Globus pallidus (tissue), 1 donor: ENCODE measurements at regions not wholly inside any gene's neighbourhood (a gene's known extent, or its start where the extent isn't known, plus 50 kb on each side); places are given as distances from the start of the nearest gene placed in this dataset.

Experiments
- DNase-seq: peaks from one replicate; pipeline ENCODE4 v3.0.0-alpha.2; 2015; ENCODE audit warnings: low spot score

GRCh38 chr5:40037713-40038112 lies 612.9 kb upstream of the DAB2 start:
- DNase-seq, result no peak

GRCh38 chr5:40034441-40034840 lies 609.7 kb upstream of the DAB2 start:
- no peak for DNase-seq

DNA sequence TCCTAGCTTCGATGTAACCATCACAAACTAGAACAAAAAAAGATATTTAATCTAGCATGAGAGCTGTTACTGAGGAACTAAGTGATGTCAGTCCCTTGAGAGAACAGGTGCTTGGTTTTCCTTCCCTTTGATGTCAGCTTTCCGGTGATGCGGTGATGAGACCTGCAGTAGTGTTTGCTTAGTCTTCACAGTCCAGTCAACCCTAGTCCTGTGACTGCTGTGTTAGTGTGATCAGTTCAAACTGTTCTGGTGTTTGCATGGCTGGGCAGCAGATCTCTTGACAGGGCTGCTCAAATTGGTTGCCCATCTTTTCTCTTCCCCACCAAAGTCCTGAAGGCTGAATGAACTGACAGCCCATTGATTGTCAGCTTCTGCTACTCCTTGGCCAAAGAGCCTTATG lies 608.6 kb upstream of the DAB2 start:
- DNase-seq, result no peak

DNA sequence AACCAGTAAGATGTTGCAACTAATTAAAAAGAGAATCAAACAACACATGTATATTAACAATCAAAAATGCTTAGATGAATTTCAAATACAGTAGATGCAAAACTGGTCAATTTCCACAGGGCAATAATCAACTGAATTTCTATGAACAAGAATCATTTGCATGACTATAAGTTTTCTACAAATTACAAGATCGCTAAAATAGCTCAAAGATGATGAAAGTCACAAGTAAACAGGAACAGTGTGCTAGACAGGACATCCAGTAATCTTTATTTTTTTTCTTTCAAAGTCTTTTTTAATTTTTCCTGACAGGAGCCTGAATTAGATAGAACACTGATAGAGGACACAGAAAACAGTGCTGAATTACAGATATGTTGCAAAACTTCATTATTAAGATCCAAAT lies 608.2 kb upstream of the DAB2 start:
- no peak for DNase-seq

GRCh38 chr5:40030661-40031060 lies 605.9 kb upstream of the DAB2 start:
- no peak for DNase-seq

GRCh38 chr5:40029711-40030495 lies 605.1 kb upstream of the DAB2 start:
- no peak for DNase-seq

DNA sequence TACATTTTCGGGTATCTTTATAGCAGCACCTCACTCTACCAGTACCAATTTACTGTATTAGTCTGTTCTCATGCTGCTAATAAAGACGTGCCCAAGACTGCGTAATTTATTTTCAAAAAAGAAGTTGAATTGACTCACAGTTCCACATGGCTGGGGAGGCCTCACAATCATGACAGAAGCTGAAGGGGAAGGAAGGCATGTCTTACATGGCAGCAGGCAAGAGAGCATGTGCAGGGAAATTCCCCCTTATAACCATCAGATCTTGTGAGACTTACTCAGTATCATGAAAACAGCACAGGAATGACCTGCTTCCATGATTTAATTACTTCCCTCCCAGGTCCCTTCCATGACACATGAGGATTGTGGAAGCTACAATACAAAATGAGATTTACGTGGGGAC lies 602.6 kb upstream of the DAB2 start:
- no peak for DNase-seq

DNA sequence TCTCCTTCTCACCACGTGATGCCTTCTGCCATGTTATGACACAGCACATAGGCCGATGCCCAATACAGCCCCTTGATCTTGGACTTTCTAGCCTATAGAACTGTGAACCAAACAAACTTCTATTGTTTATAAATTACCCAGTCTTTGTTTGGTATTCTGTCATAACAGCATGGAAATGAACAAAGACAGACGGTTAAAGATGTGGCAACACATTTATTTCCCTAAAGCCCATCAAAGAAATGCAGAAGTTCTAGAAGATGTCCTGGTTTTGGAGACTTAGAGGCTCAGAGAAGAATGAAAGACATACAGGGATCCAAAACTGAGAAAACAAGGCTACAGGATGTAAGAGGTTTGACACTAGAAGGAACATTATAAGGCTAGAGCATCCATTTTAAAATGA lies 600.8 kb upstream of the DAB2 start:
- DNase-seq, result no peak

GRCh38 chr5:40022057-40022456 lies 597.3 kb upstream of the DAB2 start:
- DNase-seq, result no peak

DNA sequence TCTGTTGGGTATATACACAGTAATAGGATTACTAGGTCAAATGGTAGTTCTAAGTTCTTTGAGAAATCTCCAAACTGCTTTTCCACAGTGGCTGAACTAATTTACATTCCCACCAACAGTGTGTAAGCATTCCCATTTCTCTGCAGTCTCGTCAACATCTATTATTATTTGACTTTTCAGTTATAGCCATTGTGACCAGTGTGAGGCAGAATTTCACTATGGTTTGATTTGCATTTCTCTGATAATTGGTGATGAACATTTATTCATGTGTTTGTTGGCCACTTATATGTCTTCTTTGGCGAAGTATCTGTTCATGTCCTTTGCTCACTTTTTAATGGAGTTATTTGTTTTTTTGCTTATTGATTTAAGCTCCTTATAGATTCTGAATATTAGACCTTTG lies 596.2 kb upstream of the DAB2 start:
- DNase-seq, result no peak

DNA sequence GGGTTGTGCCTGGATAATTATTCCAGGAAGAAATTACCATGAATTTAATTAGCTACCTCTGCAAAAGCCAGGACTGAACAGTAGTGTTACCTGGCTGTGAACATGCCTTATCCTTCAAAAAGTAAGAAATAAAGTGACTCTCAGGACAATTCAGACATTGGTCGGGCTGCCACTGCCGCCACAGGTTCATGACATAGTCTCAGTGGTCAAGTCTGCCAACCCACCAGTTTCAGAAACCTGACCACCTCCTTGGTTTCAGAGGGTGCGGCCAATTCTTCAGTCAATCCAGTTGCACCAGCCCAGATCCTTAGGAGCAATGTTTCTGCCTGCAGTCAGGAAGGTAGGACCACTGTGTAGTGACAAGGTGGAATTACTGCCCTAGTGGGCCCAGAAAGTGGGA lies 593.1 kb upstream of the DAB2 start:
- no peak for DNase-seq

GRCh38 chr5:40017135-40017534 lies 592.4 kb upstream of the DAB2 start:
- DNase-seq, result no peak

- no peak for DNase-seq
Observed at GRCh38 chr5:40010436-40010835, 585.7 kb upstream of the DAB2 start.

GRCh38 chr5:40006260-40006659 lies 581.5 kb upstream of the DAB2 start:
- DNase-seq, result no peak

DNA sequence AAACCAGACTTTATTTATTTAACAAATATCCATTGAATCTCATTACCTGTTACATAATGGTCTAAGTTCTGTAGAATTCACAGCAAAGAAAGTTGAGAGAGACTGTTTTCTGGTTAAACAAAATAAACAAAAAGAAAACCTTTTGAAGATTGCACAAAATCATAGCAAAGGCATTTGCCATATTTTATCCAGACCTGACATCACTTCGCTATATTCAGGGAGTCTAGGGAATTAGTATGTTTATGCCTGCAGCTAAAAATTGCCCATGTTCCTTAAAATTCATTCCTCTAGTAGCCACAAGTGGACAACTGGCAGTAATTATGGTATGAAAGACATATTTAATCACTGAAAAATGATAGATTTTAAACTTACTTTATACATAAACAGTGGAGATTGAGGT lies 577.0 kb upstream of the DAB2 start:
- no peak for DNase-seq

GRCh38 chr5:39998518-39998917 lies 573.7 kb upstream of the DAB2 start:
- no peak for DNase-seq

- DNase-seq, result no peak
Observed at GRCh38 chr5:39995990-39996389, 571.2 kb upstream of the DAB2 start.

DNA sequence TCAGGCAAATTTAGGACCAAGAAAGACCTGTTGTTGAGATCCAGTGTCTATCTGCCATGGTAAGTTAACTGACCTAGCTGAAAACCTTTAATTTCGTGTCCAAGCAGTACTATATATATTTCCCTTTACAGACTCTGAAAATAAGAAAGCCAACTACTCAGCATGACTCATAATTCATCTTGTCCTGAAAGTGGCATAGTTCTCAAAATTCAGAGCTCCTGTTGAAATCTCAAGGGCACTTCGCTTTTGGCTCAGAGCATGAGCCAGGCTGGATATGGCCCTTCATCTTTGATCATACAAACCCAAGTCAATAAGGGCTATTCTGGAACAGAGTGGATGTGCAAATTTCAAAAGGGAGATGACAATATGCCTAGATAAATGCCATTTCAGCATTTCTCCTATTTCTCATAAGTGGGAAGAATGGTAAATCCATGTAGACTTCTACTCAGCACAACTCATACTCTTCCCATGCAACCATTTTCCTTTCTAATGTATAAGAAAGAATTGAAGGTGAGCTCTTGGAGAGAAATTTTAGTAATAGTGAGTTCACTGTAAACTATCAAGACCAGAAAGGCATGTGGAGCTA lies 567.9 kb upstream of the DAB2 start:
- DNase-seq, result no peak

DNA sequence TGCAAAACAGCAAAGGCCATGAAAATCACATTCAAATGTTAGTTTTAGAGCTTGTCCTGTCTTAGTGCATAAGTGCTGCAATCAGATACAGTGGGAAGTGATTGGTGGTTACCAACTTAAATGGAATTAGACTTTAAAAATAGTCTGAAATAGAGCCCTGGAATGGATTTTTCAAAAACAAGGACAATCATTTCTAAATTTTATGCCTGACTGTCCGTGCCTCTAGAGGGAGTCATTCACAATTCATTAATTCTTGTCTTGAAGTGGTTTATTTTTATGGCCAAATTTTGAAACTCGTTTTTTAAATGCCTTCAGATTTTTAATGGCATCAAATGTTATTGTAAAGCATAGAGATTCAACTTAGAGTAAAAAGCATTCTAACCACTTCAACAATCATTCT lies 561.8 kb upstream of the DAB2 start:
- DNase-seq, result no peak

- no peak for DNase-seq
Observed at GRCh38 chr5:39980056-39980455, 555.3 kb upstream of the DAB2 start.

DNA sequence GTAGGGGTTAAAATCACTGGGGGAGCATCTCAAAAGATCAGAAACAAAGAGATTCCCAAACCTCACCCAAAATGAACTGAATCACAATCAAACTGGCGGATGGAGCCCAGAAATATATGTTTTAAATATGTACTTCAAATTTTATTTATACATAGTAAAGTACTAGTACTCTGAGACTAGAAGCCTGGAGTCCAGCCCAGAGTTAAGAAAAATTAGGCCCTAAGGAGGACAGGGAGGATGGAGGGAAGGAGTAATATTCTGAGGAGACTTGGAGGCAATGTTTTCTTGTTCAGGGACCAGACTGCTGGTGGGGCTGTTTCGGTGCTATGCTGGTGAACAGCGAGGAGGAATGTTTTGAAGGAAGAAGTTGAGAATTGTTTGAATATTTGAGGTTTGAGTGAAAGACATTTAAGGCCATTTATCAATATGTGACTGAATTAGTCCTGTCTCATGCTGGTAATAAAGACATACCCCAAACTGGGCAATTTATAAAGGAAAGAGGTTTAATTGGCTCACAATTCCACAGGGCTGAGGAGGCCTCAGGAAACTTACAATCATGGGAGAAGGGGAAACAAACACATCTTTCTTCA lies 552.4 kb upstream of the DAB2 start:
- no peak for DNase-seq

GRCh38 chr5:39970117-39970798 lies 545.5 kb upstream of the DAB2 start:
- DNase-seq, result no peak

GRCh38 chr5:39968381-39968780 lies 543.6 kb upstream of the DAB2 start:
- no peak for DNase-seq
